HG03280 (cell line): ENCODE measurements at regions not wholly inside any gene's neighbourhood (a gene's known extent, or its start where the extent isn't known, plus 50 kb on each side); places are given as distances from the start of the nearest gene placed in this dataset.
"Not testable (repeated sequence)": the region's sequence is repeated elsewhere in the genome, so short reads cannot be mapped to it uniquely, and the experiment has no call there.

Experiments used
- ATAC-seq: cut with Tn5 transposase; IDR thresholded peaks from one replicate; pipeline ENCODE4 v1.9.1; 2021; ENCODE audit warnings: mild to moderate bottlenecking, moderate library complexity; ENCODE audit not compliant: unreplicated experiment

GRCh38 chr2:205865905-205866441 lies 183.7 kb downstream of the NRP2 start:
- ATAC-seq = no peak

- ATAC-seq = no peak
These were observed 182.8 kb downstream of the NRP2 start for GRCh38 chr2:205865056-205865455.

- no peak for ATAC-seq
These were observed 182.2 kb downstream of the NRP2 start for GRCh38 chr2:205864491-205864890.

- ATAC-seq = not testable (repeated sequence)
These were observed 180.5 kb downstream of the NRP2 start for GRCh38 chr2:205862761-205863160.

- ATAC-seq = no peak
These were observed 178.6 kb downstream of the NRP2 start for GRCh38 chr2:205860885-205861284.

GRCh38 chr2:205860181-205860580 lies 177.9 kb downstream of the NRP2 start:
- ATAC-seq = no peak

- peak; percentile 47 for ATAC-seq
These were observed 176.7 kb downstream of the NRP2 start for GRCh38 chr2:205858881-205859441.

GRCh38 chr2:205858275-205858674 lies 176.0 kb downstream of the NRP2 start:
- no peak for ATAC-seq

- no peak for ATAC-seq
These were observed 175.4 kb downstream of the NRP2 start for GRCh38 chr2:205857520-205858237.

- no peak for ATAC-seq
These were observed 170.2 kb downstream of the NRP2 start for GRCh38 chr2:205852457-205852856.

- ATAC-seq = no peak
These were observed 168.3 kb downstream of the NRP2 start for GRCh38 chr2:205850611-205851010.

GRCh38 chr2:205850132-205850531 lies 167.8 kb downstream of the NRP2 start:
- ATAC-seq = no peak

GRCh38 chr2:205849136-205849535 lies 166.8 kb downstream of the NRP2 start:
- no peak for ATAC-seq

- ATAC-seq = no peak
These were observed 166.3 kb downstream of the NRP2 start for GRCh38 chr2:205848601-205849000.
